ENCODE measurements at regions not wholly inside any gene's neighbourhood (a gene's known extent, or its start where the extent isn't known, plus 50 kb on each side); places are given as distances from the start of the nearest gene placed in this dataset.

DNA sequence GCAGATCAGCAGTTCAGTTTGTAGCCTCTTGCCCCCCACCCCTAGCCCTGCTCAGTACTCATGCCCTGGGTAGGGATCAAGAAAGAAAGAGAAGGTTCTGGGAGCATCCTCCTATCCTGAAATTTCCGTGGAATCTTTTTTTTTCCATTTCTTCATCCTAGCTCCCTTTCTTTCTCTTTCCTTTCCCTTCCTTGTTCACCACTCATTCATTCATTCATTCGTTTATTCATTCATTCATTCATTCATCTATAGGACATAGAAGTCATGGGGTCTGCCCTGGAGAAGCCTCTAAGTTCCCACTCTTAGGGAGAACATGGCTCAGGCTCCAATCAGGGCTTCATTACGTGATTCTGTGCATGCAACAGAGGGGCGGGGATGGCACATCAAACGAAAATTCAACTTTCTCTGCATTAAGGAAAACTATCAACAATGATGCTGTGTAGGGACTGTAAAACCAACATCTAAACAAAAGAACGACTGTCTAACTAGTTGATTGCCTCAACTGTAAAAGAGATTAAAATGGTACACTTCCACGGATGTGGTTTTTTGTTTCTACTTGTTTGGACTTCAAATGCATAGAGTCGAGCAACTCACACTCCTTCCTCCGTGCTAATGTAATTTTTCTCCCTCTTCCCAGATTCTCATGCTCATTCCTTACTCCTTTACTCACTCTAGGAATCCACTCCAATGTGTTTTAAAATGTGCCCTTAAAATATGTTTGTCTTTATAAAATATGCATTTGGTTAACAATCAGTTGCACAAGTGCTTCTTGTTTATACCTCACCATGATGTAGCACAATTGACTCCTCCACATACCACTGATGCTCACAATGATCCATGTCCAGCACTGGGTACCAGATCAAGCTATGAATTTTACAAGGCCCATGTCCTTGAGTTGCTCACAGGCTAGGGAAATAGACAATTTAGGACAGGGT, 101.2 kb upstream of the SLC2A1 start:
- TF ChIP-seq POLR2A (IDR thresholded peaks at IDR 0.05) = no peak
- TF ChIP-seq, protein P1, sequence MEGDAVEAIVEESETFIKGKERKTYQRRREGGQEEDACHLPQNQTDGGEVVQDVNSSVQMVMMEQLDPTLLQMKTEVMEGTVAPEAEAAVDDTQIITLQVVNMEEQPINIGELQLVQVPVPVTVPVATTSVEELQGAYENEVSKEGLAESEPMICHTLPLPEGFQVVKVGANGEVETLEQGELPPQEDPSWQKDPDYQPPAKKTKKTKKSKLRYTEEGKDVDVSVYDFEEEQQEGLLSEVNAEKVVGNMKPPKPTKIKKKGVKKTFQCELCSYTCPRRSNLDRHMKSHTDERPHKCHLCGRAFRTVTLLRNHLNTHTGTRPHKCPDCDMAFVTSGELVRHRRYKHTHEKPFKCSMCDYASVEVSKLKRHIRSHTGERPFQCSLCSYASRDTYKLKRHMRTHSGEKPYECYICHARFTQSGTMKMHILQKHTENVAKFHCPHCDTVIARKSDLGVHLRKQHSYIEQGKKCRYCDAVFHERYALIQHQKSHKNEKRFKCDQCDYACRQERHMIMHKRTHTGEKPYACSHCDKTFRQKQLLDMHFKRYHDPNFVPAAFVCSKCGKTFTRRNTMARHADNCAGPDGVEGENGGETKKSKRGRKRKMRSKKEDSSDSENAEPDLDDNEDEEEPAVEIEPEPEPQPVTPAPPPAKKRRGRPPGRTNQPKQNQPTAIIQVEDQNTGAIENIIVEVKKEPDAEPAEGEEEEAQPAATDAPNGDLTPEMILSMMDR (IDR thresholded peaks at IDR 0.05) = no peak
- H3K36me3 ChIP-seq = no peaks in the 10 kb centered on the region
- ATAC-seq = no peak
- peaks cover 0 to 8% (median 1%) of the 10 kb centered on the region in 12 donors for H3K4me1 ChIP-seq
- no peak overlapping the region for H3K27ac ChIP-seq
- H3K27me3 ChIP-seq = peaks cover 0 to 7% (median 0%) of the 10 kb centered on the region in 9 donors
- no peak overlapping the region for H3K4me3 ChIP-seq
- 77 to 87% (median 81%) methylated on average over 9 of the region's 9 CpGs for WGBS, 4 donors
- no peaks in the 10 kb centered on the region for H3K9me3 ChIP-seq
- no peak for DNase-seq
- intact Hi-C loops (cut with DNase I) = no loop called here

DNA sequence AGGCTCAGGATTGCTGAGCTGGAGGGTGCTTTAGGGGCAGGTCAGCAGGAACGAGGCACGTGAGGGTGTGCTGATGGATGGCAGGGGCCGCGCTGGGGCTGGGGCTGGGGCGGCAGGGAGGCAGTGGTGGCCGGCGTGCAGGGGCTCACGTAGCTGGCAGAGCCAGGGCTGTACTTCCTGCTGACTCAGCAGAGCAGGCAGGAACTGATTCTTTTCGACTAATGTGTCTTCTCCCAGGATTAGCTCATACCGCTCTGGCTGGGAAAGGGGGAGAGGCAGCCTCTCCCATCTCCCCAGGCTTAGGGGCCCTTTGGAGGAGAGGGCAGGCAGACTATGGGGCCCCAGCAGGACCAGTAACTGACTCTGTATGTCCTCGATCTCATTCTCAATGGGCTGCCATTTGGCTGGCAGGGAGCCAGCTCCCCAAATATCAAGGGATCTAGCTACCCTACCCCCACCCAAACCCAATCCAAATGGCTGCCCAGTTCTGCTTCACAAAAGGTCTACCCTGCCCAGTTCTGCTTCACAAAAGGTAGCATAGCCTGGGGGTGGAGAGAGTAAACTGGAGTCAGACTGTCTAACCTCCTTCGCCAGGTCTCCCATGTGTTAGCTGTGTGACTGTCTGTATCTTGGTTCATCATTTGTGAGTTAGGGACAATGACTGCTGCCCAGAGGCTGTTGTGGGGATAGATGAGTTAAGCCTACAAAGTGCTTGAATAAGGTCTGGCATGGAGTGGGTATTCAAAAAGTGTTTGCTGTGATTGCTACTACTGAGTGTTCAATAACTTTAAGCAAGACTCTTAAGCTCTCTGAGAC, 100.1 kb upstream of the SLC2A1 start:
- Histone ChIP-seq H3K27me3 (peaks cover 0 to 7% (median 0%) of the 10 kb centered on the region in 9 donors), H3K4me1 (peaks cover 0 to 8% (median 1%) of the 10 kb centered on the region in 12 donors), H3K9me3 (no peaks in the 10 kb centered on the region), H3K36me3 (no peaks in the 10 kb centered on the region), H3K27ac (no peak overlapping the region), H3K4me3 (no peak overlapping the region)
- 13 to 20% (median 18%) methylated on average over 9 to 12 of the region's 12 CpGs for WGBS, 4 donors
- TF ChIP-seq, protein P1 (IDR thresholded peaks at IDR 0.05) = no peak
- TF ChIP-seq POLR2A (IDR thresholded peaks at IDR 0.05) = no peak
- ATAC-seq (peak in 3 of 4 donors; percentile 27 to 29 (median 28)), DNase-seq (no peak)
- intact Hi-C loops (cut with DNase I) = no loop called here

DNA sequence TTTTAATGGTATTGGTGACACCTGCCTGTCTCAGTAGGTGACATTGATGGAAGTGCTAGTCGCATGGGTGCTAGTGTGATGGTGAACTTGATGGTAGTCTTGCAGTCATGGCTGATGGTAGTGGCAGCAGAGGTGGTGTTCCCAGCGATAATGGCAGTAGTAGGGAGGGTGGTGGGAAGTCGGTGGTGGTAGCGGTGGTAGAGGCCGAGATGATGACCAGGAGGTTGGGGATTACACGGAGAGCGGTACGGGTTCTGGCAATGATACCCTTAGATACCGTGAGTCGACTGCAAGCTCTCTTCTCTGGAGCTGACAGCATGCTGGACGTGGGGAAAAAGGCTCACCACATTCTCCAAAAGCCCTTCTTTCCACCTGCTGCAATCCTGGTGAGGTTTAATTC, 99.4 kb upstream of the SLC2A1 start:
- H3K27me3 ChIP-seq = peaks cover 0 to 7% (median 0%) of the 10 kb centered on the region in 9 donors
- H3K4me1 ChIP-seq = peaks cover 0 to 8% (median 1%) of the 10 kb centered on the region in 12 donors
- DNase-seq = no peak
- H3K4me3 ChIP-seq = no peak overlapping the region
- H3K9me3 ChIP-seq = no peaks in the 10 kb centered on the region
- H3K27ac ChIP-seq = no peak overlapping the region
- ATAC-seq = no peak
- no peaks in the 10 kb centered on the region for H3K36me3 ChIP-seq
- TF ChIP-seq, protein P1 (IDR thresholded peaks at IDR 0.05) = no peak
- TF ChIP-seq POLR2A (IDR thresholded peaks at IDR 0.05) = no peak
- WGBS, 4 donors = 79 to 93% (median 90%) methylated on average over 11 of the region's 11 CpGs
- intact Hi-C loops (cut with DNase I) = no loop called here

DNA sequence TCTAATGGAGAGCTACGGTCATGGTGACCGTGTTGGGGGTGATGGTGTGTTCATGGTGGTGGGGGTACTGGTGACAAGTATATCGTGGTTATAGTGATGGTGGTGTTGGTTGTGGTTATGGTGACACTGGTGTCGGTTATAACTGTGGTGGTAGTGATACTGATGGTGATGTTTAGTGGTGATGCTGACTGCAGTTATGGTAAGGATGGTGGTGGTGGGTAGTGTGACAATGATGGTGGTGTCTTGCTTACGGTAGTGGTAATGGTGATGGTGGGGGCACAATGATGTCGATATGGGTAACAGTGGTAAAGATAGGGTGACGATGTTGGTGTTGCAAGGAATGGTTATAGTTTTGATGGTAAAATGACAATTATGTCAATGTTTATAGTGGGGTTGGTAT, 98.9 kb upstream of the SLC2A1 start:
- Histone ChIP-seq H3K4me3 (no peak overlapping the region), H3K27me3 (peaks cover 0 to 7% (median 0%) of the 10 kb centered on the region in 9 donors), H3K36me3 (no peaks in the 10 kb centered on the region), H3K27ac (no peak overlapping the region), H3K4me1 (peaks cover 0 to 8% (median 1%) of the 10 kb centered on the region in 12 donors), H3K9me3 (no peaks in the 10 kb centered on the region)
- TF ChIP-seq, protein P1 (IDR thresholded peaks at IDR 0.05) = no peak
- TF ChIP-seq POLR2A (IDR thresholded peaks at IDR 0.05) = no peak
- DNase-seq (no peak), ATAC-seq (no peak)
- intact Hi-C loops (cut with DNase I) = no loop called here
- 96 to 99% (median 97%) methylated on average over 7 of the region's 7 CpGs for whole genome bisulfite sequencing, 4 donors

Data from heart left ventricle (tissue), 16 donors.